Heart left ventricle (tissue), 13 donors: ENCODE measurements at regions not wholly inside any gene's neighbourhood (a gene's known extent, or its start where the extent isn't known, plus 50 kb on each side); places are given as distances from the start of the nearest gene placed in this dataset.

Experiments
- POLR2A ChIP-seq, 2 donors: fragments of 450-650 bp; IDR thresholded peaks; one replicate each; pipeline ENCODE4 v1.6.1; 2017; ENCODE audit warnings: antibody characterized with exemption in 2 of 2, mild to moderate bottlenecking in 2 of 2, moderate library complexity in 2 of 2
- TF ChIP-seq, protein P1 (sequence below), 12 donors: fragments of 200-600 bp; sonication (generic) in 4 of 12; IDR thresholded peaks; one replicate each; pipeline versions ENCODE4 v1.5.0 to v1.8.0; 2018 to 2022; ENCODE audit warnings: antibody characterized with exemption in 12 of 12, mild to moderate bottlenecking in 5 of 12
- donor health status: ischemic (EF 13 %, LVEDD 7.1; RV severe dilation, severe dysfunction).
- donor health status: DM: no; HTN: yes; CAD: no.
- donor health status: DM: no; HTN: no; CAD: no.
- donor health status: ischemic (EF 25% LVEDD 6.9; RV normal size, moderate dysfunction).
- donor health status: ischemic (EF 25% LVEDD 5.7; RV mildly dilated, moderate dysfunction).
- donor health status: ischemic (EF 35%, LVEDD 5.7; RV mildly dilated, moderate dysfunction).
- donor health status: nonischemic (EF 11% LVEDD 7.7; RV severe dilation, severe dysfunction).
- donor health status: DM: yes; HTN: yes; CAD: no.
- donor health status: PGD.
- donor health status: ischemic (EF 29% LVEDD 5.4; RV normal size, mild dysfunction).
- donor health status: nonischemic (EF 23%, LVEDD 6.1; RV moderate dilation, normal function).

DNA sequence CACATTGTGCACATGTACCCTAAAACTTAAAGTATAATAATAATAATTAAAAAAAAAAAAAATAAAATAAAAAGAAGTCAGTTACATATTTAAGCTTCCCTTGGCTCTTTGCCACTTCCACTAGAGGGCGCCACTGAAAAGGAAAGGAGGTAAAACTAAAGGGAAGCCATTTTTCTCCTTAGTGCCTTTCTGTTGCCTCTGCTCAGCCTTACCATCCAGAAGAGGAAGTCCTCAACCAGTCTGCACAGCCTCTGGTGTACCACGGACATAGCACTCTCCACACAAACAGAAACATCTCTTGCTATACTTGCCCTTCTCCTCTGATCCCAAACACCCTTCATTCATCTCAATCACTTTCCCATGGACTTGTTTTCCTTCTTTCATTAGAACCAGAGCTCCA lies 169.0 kb upstream of the EEA1 start:
- no peak for TF ChIP-seq POLR2A (IDR thresholded peaks at IDR 0.05)
- TF ChIP-seq, protein P1, sequence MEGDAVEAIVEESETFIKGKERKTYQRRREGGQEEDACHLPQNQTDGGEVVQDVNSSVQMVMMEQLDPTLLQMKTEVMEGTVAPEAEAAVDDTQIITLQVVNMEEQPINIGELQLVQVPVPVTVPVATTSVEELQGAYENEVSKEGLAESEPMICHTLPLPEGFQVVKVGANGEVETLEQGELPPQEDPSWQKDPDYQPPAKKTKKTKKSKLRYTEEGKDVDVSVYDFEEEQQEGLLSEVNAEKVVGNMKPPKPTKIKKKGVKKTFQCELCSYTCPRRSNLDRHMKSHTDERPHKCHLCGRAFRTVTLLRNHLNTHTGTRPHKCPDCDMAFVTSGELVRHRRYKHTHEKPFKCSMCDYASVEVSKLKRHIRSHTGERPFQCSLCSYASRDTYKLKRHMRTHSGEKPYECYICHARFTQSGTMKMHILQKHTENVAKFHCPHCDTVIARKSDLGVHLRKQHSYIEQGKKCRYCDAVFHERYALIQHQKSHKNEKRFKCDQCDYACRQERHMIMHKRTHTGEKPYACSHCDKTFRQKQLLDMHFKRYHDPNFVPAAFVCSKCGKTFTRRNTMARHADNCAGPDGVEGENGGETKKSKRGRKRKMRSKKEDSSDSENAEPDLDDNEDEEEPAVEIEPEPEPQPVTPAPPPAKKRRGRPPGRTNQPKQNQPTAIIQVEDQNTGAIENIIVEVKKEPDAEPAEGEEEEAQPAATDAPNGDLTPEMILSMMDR (IDR thresholded peaks at IDR 0.05) = peak; percentile 29 to 67 (median 51)
